PC-9 (cell line): ENCODE measurements at regions not wholly inside any gene's neighbourhood (a gene's known extent, or its start where the extent isn't known, plus 50 kb on each side); places are given as distances from the start of the nearest gene placed in this dataset.

Experiments
- CTCF ChIP-seq: fragments of 200-600 bp; sonication (generic); conservative IDR thresholded peaks from 2 replicates; pipeline ENCODE4 v1.6.1; 2017; ENCODE audit warnings: mixed run types, antibody characterized with exemption, mild to moderate bottlenecking, moderate library complexity
- EZH2 ChIP-seq: fragments of 200-600 bp; sonication (generic); IDR thresholded peaks from 2 replicates; pipeline ENCODE4 v1.8.0; 2017; ENCODE audit warnings: antibody characterized with exemption, low read depth

- TF ChIP-seq CTCF (no peak), EZH2 (no peak)
Measured at GRCh38 chr18:39449566-39449965, 1884.0 kb upstream of the CELF4 start.
